Endothelial cell of umbilical vein (primary cell): ENCODE measurements at regions not wholly inside any gene's neighbourhood (a gene's known extent, or its start where the extent isn't known, plus 50 kb on each side); places are given as distances from the start of the nearest gene placed in this dataset.

ENCODE experiments used
- BruUV-seq: library from RNA; stranded (reverse); fragments of 400-500 nt; replicated peaks from 2 replicates; lab custom pipeline; 2021; lab: Mats Ljungman, UMichigan
- CTCF ChIA-PET: fragments of 300-600, 350-600 bp; sonication (Branson Sonifier 250); formaldehyde crosslinking; loops from one replicate; lab custom pipeline; 2021; ENCODE audit warnings: antibody characterized with exemption, inconsistent platforms; lab: Charles Lee
- POLR2A ChIA-PET: fragments of 300-600, 350-600 bp; sonication (Branson Sonifier 250); formaldehyde crosslinking; loops from one replicate; lab custom pipeline; 2021; ENCODE audit warnings: antibody characterized with exemption, inconsistent platforms; lab: Charles Lee
- DNase-seq: peaks from one replicate; pipeline ENCODE4 v3.0.0-alpha.2; 2011; ENCODE audit warnings: low read depth, low spot score
- FAIRE-seq: peaks from 2 replicates; lab custom pipeline; 2011; peaks lifted over from hg19 to GRCh38; lab: Jason Lieb, UNC
- H2AFZ ChIP-seq: 2 replicates; pipeline ENCODE4 v1.6.0; 2012; ENCODE audit warnings: low read depth, low read length, control low read depth, inconsistent platforms
- H3K27ac ChIP-seq: 2 replicates; pipeline ENCODE4 v1.5.1; 2011; ENCODE audit warnings: low read depth, mild to moderate bottlenecking, control low read depth, low read length, moderate library complexity; ENCODE audit not compliant: insufficient read depth
- H3K27me3 ChIP-seq, 2 experiments: 2 replicates each; pipeline versions ENCODE4 v1.6.0 to v1.6.1; 2011; ENCODE audit warnings: low read length in 2 of 2, mixed read lengths in 1 of 2; ENCODE audit not compliant: control insufficient read depth in 2 of 2, insufficient read depth in 2 of 2
- H3K36me3 ChIP-seq, 2 experiments: 2 replicates in 1 of 2; 3 replicates in 1 of 2; pipeline ENCODE4 v1.5.1; 2011; ENCODE audit warnings: low read length in 2 of 2, mild to moderate bottlenecking in 1 of 2, moderate library complexity in 1 of 2; ENCODE audit not compliant: control insufficient read depth in 2 of 2, insufficient read depth in 2 of 2; ENCODE audit errors: extremely low read depth in 1 of 2
- H3K4me1 ChIP-seq: 3 replicates; pipeline ENCODE4 v1.5.1; 2011; ENCODE audit warnings: mild to moderate bottlenecking, low read length; ENCODE audit not compliant: control insufficient read depth, insufficient read depth; ENCODE audit errors: extremely low read depth
- H3K4me2 ChIP-seq: 2 replicates; pipeline ENCODE4 v1.6.1; 2011; ENCODE audit warnings: low read length, control low read depth, mixed read lengths; ENCODE audit not compliant: insufficient read depth
- H3K4me3 ChIP-seq, 3 experiments: fragments of 200-600 bp in 1 of 3; sonication (generic), shearing (Covaris generic) in 1 of 3; replicated peaks in 1 of 3; 2 replicates each; pipeline ENCODE4 v1.5.1; 2011 to 2016; ENCODE audit warnings: control low read depth in 3 of 3, low read length in 3 of 3, mild to moderate bottlenecking in 2 of 3, inconsistent platforms in 1 of 3, low read depth in 1 of 3, moderate library complexity in 1 of 3; ENCODE audit not compliant: insufficient read depth in 1 of 3
- H3K79me2 ChIP-seq: 2 replicates; pipeline ENCODE4 v1.6.0; 2012; ENCODE audit warnings: low read length, inconsistent platforms; ENCODE audit not compliant: control insufficient read depth, insufficient read depth
- H3K9ac ChIP-seq: replicated peaks from 2 replicates; pipeline ENCODE3; 2011; ENCODE audit warnings: low read length, control low read depth; ENCODE audit not compliant: insufficient read depth; ENCODE audit errors: extremely low read depth
- H3K9me1 ChIP-seq: replicated peaks from 3 replicates; pipeline ENCODE4 v1.6.0; 2011; ENCODE audit warnings: mild to moderate bottlenecking, low read length; ENCODE audit not compliant: control insufficient read depth, insufficient read depth; ENCODE audit errors: extremely low read depth
- H3K9me3 ChIP-seq: replicated peaks from 2 replicates; pipeline ENCODE4 v1.5.1; 2012; ENCODE audit warnings: low read length, inconsistent platforms; ENCODE audit not compliant: control insufficient read depth, insufficient read depth
- H4K20me1 ChIP-seq: replicated peaks from 2 replicates; pipeline ENCODE3; 2011; ENCODE audit warnings: mild to moderate bottlenecking, low read length; ENCODE audit not compliant: control insufficient read depth, insufficient read depth; ENCODE audit errors: extremely low read depth
- CTCF ChIP-seq, 2 donors: IDR thresholded peaks; 1 replicate in 1 of 2; 2 replicates in 1 of 2; pipeline ENCODE4 v1.5.1; 2011; ENCODE audit warnings: low read length in 2 of 2, mild to moderate bottlenecking in 2 of 2, moderate library complexity in 2 of 2, control low read depth in 1 of 2, inconsistent platforms in 1 of 2, low read depth in 1 of 2; ENCODE audit not compliant: insufficient read depth in 1 of 2; ENCODE audit errors: extremely low read depth in 1 of 2
- EZH2 ChIP-seq: IDR thresholded peaks from 2 replicates; pipeline ENCODE4 v1.6.1; 2012; ENCODE audit warnings: borderline replicate concordance, low read depth, mild to moderate bottlenecking, moderate library complexity, low read length, inconsistent platforms; ENCODE audit not compliant: severe bottlenecking
- FOS ChIP-seq: IDR thresholded peaks from 2 replicates; pipeline ENCODE4 v1.6.1; 2011; ENCODE audit warnings: mild to moderate bottlenecking, low read length, moderate library complexity, borderline replicate concordance; ENCODE audit not compliant: insufficient read depth
- GATA2 ChIP-seq: IDR thresholded peaks from 2 replicates; pipeline ENCODE4 v1.7.0; 2011; ENCODE audit warnings: low read depth, mild to moderate bottlenecking, moderate library complexity, mixed read lengths, low read length; ENCODE audit not compliant: insufficient read length, insufficient read depth
- POLR2A ChIP-seq: IDR thresholded peaks from 2 replicates; pipeline ENCODE4 v1.6.1; 2012; ENCODE audit warnings: low read depth, mild to moderate bottlenecking, control low read depth, low read length
- POLR2AphosphoS5 ChIP-seq: IDR thresholded peaks from 2 replicates; pipeline ENCODE4 v1.6.1; 2012; ENCODE audit warnings: low read depth, mild to moderate bottlenecking, control low read depth, low read length, moderate library complexity; ENCODE audit not compliant: insufficient read depth
- dilution Hi-C: fragments of 300-500 bp; cut with MboI; formaldehyde crosslinking; loops from one replicate; pipeline ENCODE4 v1.15.0; 2019; ENCODE audit warnings: low sequenced_read_pairs; ENCODE audit not compliant: extremely low pct_ligation_motif_present
- intact Hi-C: fragments of 100-400 bp; cut with micrococcal nuclease; formaldehyde crosslinking; loops from one replicate; pipeline ENCODE4 v1.10.0; 2022

GRCh38 chr7:55271069-55271626 lies 94.0 kb upstream of the LANCL2 start:
- Histone ChIP-seq H3K27ac (no peak overlapping the region), H3K36me3 (no peaks in the 10 kb centered on the region), H2AFZ (no peak overlapping the region), H4K20me1 (no peaks in the 10 kb centered on the region), H3K4me2 (no peak overlapping the region), H3K9me3 (no peaks in the 10 kb centered on the region), H3K9me1 (no peaks in the 10 kb centered on the region), H3K79me2 (no peaks in the 10 kb centered on the region), H3K27me3 (peaks cover 4 to 5% of the 10 kb centered on the region in 2 experiments), H3K4me1 (no peaks in the 10 kb centered on the region), H3K4me3 (no peak overlapping the region), H3K9ac (no peak overlapping the region)
- CTCF ChIA-PET: interaction anchor here (1.0 to 2.2 kb wide), 11 partner anchors 9 to 724 kb away, joined by 3 to 26 read pairs (median 4); partner anchors contain the start of gene SEC61G
- no peak for FAIRE-seq
- BruUV-seq: no TSS peak
- POLR2A ChIA-PET: no interaction called here
- DNase-seq: no peak
- intact Hi-C loops: no loop called here
- TF ChIP-seq FOS (no peak), CTCF (IDR thresholded peaks at IDR 0.05; ENCODE audit: extremely low read depth in 1 of 2, insufficient read depth in 1 of 2, low read depth in 1 of 2, low read length in 2 of 2) (peak; percentile 16 to 22)
- dilution Hi-C loops: no loop called here

- DNase-seq (no peak), FAIRE-seq (no peak)
- H3K4me3 ChIP-seq: no peak overlapping the region
- no peaks in the 10 kb centered on the region for H3K4me1 ChIP-seq
- intact Hi-C loops (no loop called here), dilution Hi-C loops (no loop called here)
- no peak overlapping the region for H3K4me2 ChIP-seq
- peaks cover 4 to 5% of the 10 kb centered on the region in 2 experiments for H3K27me3 ChIP-seq
- no TSS peak for BruUV-seq
- ChIA-PET CTCF (interaction anchor here (1.0 to 2.2 kb wide), 10 partner anchors 8 to 724 kb away, joined by 3 to 26 read pairs (median 4); no protein-coding TSS in a partner anchor), POLR2A (no interaction called here)
- H3K9me1 ChIP-seq: no peaks in the 10 kb centered on the region
- no peaks in the 10 kb centered on the region for H3K9me3 ChIP-seq
- no peak overlapping the region for H3K9ac ChIP-seq
- no peaks in the 10 kb centered on the region for H4K20me1 ChIP-seq
- no peak overlapping the region for H3K27ac ChIP-seq
- H2AFZ ChIP-seq: no peak overlapping the region
- H3K36me3 ChIP-seq: no peaks in the 10 kb centered on the region
- TF ChIP-seq POLR2AphosphoS5 (no peak), CTCF (IDR thresholded peaks at IDR 0.05; ENCODE audit: extremely low read depth in 1 of 2, insufficient read depth in 1 of 2, low read depth in 1 of 2, low read length in 2 of 2) (no peak), EZH2 (no peak), POLR2A (no peak), GATA2 (no peak)
- H3K79me2 ChIP-seq: no peaks in the 10 kb centered on the region
These were observed 93.5 kb upstream of the LANCL2 start for GRCh38 chr7:55271661-55272060.
